ENCODE measurements at regions not wholly inside any gene's neighbourhood (a gene's known extent, or its start where the extent isn't known, plus 50 kb on each side); places are given as distances from the start of the nearest gene placed in this dataset.

DNA sequence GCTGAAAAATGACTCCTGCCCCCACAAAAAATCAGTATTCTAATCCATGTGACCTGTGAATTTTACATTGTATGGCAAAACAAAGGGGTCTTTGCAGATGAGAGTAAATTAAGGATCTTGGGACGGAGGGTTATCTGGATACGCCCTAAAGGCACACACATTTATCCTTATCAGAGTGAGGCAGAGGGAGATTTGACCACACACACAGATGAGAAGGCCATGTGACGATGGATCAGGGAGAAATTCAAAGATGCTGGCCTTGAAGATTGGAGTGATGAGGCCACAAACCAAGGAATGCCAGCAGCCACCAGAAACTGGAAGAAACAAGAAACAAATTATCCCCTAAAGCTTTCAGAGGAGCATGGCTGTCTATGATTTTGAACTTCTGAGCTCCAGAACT is 288.5 kb downstream of the XXYLT1 start:
- no peak for DNase-seq

- DNase-seq: no peak
Observed at GRCh38 chr3:194983121-194983520, 287.8 kb downstream of the XXYLT1 start.

- no peak for DNase-seq
Observed at GRCh38 chr3:194983620-194984019, 287.3 kb downstream of the XXYLT1 start.

- no peak for DNase-seq
Observed at GRCh38 chr3:194984066-194984465, 286.9 kb downstream of the XXYLT1 start.

DNA sequence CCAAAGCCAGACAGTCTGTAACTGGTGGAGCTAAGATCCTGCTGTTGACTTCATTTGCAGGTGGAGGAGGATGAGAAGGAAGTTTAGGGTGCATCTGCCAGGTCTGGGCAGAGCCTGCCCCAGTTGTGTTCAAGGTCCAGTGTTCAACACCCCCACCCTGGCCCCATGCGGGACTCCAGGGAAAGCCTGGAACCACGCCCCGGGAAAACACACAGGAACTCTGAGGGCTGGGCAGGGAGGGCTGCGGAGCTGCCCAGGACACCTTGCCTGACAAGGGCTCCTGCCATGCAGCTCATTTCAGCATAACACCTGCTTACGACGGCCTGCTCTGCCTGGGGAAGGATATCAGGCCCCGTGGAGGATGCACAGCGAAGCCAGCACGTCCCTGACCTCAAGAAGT is 286.3 kb downstream of the XXYLT1 start:
- no peak for DNase-seq

GRCh38 chr3:194985031-194985578 is 285.9 kb downstream of the XXYLT1 start:
- no peak for DNase-seq

DNA sequence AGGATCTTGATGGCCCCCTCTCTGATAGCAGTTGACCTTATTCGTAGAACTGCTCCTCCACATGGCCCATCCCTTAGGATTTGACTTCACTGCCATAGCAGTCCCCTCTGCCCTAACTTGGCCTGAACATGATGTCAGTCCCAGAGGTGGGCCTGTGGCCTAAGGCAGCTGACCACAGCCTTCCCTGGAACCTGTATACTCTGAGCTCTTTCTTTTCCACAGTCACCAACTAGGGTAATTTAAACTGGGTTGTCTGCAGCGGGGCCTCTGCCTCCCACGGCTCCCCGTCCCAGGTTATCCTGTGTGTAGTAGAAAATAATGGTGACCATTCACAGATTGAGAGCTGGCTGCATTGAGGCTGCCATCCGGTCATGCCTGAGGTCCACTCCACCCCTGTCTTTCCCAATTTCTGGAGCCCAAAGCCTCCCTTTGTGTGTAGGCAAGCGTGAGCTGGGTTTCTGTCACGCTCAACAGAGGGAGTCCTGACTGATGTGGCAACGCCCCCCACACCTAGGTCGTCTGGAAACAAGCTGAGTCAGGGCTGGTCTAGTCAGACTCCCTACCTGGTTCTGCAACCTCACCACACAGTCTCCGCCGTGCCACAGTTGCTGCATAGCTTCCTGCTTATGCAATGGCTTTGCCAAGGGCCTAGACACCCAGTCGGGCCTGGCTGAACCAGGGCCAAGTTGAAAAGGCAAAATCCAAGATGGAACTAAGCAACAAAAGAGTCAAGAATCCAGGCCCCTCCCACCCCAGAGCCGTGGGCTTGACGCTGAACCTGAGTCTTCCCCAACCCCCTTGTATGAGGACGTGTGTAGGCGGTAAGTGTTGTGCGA is 284.5 kb downstream of the XXYLT1 start:
- no peak for DNase-seq

DNA sequence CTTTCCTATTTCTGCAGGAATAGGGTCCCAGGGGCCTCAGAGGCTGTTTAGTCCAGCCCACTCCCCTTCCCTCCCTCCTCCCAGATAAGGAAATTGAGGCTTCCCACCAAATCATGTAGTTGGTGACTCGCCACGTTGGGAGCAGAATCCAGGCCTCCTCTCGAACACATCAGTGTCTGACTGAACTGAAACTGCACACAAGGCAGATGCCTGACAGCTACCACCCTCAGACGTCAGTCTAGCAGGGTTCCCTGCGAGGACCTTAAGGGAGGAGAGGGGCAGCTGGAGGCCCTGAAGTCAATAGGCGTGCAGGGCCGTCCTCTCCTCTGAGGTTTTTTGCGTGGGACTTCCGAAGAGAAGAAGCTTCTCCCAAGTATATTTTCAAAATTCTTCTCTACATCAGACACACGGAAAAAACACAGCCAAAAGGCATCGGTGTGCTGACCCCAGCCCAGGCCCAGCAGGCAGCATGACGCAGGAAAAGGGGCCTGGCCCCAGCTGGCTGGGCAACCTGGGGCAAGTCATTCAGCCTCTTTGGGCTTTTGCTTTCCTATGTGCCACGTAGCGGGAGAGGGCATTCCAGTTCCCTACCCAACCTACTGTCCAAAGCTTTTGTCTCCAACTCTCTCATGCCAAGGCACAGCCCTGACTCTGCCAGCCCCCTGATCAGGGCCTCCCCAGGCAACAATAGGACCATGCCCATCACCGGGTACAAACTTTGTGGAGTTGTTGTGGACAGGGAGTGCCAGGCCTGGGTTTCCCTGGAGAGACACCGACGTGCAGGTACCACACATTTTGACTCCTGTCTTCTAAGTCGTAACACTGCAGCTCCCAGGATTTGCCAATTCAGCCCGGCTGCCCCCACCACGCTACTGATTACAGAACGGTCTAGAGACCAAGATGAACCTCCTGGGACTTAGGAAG is 283.1 kb downstream of the XXYLT1 start:
- no peak for DNase-seq

GRCh38 chr3:194988495-194989165 is 282.3 kb downstream of the XXYLT1 start:
- DNase-seq: no peak

GRCh38 chr3:194989241-194989640 is 281.7 kb downstream of the XXYLT1 start:
- no peak for DNase-seq

- DNase-seq: no peak
Observed at GRCh38 chr3:194990454-194991337, 280.3 kb downstream of the XXYLT1 start.

DNA sequence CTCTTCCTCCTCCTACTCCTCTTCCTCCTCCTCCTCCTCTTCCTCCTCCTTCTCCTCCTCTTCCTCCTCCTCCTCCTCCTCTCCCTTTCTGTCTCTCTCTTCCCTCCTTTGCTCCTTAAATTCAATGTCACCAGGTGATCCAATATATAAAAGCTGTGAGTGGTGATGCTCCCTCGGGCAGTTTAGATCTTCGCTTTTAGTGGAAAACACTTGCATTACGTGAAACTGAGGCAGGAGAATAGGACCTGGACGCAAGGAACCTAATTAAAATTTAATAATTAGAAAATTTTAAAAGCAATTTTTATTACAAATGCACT is 279.7 kb downstream of the XXYLT1 start:
- DNase-seq: no peak

GRCh38 chr3:194993896-194994295 is 277.1 kb downstream of the XXYLT1 start:
- DNase-seq: no peak

DNA sequence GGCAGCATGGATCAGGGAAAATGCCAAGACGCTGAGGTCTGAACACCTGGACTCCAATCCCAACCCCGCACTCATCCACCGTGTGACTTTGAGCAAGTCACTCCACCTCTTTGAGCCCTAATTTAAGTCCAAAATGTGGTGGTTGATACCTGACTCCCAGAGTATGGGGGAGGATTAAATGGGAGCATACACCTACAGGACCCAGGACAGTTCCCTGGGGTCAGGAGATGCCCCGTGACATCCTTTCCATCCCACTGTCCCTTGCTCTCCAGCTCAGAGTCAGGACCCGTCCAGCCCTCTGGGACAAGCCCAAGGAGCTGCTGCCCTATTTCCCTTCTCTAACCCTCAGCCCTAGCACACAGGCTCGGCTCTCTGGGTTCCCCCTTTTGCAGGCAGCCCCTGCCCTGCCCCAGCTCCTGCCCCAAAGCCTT is 276.4 kb downstream of the XXYLT1 start:
- DNase-seq: no peak

DNA sequence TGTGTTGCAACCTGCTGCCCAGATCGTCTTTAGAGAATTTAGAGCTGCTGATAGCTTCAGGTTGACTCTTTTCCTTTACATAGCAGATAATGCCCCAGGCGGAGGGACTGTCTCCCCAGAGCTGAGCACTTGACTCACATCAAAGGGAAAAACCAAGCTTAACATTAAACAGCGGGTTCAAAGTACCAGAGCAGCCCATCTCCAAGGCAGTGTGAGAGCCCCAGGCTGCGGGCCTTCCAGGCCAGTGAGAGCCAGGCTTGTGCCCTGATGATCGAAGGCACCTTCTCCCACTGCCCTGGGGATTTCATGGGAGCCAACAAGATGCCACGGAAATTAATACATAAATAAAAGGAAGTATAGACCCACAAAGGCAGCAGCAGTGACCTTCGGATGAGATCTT is 275.6 kb downstream of the XXYLT1 start:
- no peak for DNase-seq

DNA sequence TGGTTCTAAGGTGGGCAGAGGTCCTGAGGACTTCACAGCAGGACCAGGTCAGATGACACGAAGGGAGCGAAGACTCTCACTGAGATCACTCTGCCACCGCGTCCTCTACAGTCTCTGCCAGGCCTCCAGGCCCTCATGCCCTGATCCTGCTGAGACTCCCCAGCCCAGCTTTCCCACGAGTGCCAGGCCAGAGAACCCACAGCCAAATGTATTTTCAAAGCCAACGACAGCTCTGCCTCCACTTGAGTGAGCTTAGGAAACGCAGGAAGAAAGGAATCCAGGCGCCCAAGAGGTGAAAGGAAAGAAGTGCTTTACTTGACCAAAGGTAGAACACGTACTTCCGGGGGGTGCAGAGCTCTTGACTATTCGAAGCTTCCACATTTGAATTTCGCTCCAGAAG is 275.0 kb downstream of the XXYLT1 start:
- DNase-seq: no peak

GRCh38 chr3:194996746-194997145 is 274.2 kb downstream of the XXYLT1 start:
- DNase-seq: no peak

DNA sequence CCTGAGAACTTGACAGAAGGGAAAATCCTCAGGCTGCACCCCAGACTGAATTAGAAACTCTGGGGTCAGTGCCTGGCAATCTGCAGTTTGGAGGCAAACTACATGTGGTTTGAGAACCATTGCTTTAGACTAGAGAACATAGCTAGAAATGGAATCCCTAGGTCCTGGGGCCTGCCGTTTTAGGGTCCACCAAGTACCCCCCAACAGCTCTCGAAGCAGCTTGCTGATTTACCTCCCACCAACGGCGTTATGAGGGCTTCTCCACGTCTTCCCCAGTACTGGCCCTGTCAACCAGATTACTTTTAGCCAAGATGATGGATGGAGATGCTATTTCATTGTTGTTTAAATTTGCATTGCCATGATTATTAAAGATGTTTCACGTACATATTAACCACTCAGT is 272.5 kb downstream of the XXYLT1 start:
- no peak for DNase-seq

DNA sequence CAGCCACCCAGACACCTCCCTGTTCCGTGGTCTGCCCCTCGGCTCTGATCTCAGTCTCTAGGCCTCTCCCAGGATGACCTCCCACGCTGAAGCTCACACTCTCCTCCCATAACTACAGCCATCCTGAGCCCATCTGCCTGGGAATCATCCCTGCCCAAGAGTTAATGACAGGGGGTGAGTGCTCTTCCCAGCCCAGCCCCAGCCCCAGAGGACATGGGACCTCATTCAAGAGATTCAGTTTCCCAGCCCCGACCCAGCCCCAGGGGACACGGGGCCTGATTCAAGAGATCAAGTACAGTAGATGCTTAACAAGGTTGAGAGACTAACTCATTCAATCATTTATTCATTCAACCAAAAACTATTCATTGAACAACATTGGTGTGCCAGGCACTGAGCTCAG is 272.0 kb downstream of the XXYLT1 start:
- DNase-seq: no peak

DNA sequence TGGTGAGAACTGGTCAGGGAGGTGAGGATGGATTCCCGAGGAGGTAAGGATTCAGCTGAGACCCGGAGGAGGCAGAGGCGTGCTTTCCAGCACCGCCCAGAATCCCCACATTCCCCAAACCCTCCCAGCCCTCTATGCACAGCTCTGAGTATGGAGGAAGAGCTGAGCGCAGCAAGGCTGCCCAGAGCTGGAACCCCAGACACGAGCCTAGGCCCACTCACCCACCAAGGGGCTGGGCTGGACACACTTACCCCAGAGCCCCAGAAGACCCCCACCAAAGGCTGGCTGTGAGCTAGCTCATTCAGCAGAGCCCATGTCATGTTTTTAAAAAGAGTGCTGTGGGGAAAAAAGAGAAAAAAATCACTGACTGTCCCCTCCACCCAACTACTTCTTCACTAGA is 271.5 kb downstream of the XXYLT1 start:
- no peak for DNase-seq

- no peak for DNase-seq
Observed at GRCh38 chr3:195001261-195001660, 269.7 kb downstream of the XXYLT1 start.
